ENCODE measurements at regions not wholly inside any gene's neighbourhood (a gene's known extent, or its start where the extent isn't known, plus 50 kb on each side); places are given as distances from the start of the nearest gene placed in this dataset.
"Not testable (repeated sequence)": the region's sequence is repeated elsewhere in the genome, so short reads cannot be mapped to it uniquely, and the experiment has no call there.

GRCh38 chr2:87514515-87514914, 233.4 kb upstream of the PLGLB2 start:
- TF ChIP-seq CTCF (IDR thresholded peaks at IDR 0.05 in 8 of 11, conservative IDR thresholded peaks at IDR 0.05 in 3 of 11); POLR2AphosphoS5 (IDR thresholded peaks at IDR 0.05); POLR2A (IDR thresholded peaks at IDR 0.05): not testable (repeated sequence)

Measured in spleen (tissue), 7 donors.